Neural cell (in vitro differentiated cells): ENCODE measurements at regions not wholly inside any gene's neighbourhood (a gene's known extent, or its start where the extent isn't known, plus 50 kb on each side); places are given as distances from the start of the nearest gene placed in this dataset.

Experiments used
- H2AFZ ChIP-seq: fragments of 200-600, 300-800 bp; sonication (generic), shearing (Covaris generic); 2 replicates; pipeline ENCODE4 v1.6.0; 2014; ENCODE audit warnings: low read depth, mild to moderate bottlenecking, antibody characterized with exemption, low read length, moderate library complexity
- H3F3A ChIP-seq: fragments of 200-600 bp; shearing (Covaris generic); 2 replicates; pipeline ENCODE4 v1.6.1; 2016; ENCODE audit warnings: mild to moderate bottlenecking, moderate library complexity, mixed read lengths, antibody characterized with exemption, low read length; ENCODE audit not compliant: insufficient read depth, poor library complexity, severe bottlenecking
- H3K27ac ChIP-seq: fragments of 200-600, 300-800 bp; sonication (generic), shearing (Covaris generic); 2 replicates; pipeline ENCODE4 v1.5.1; 2014; ENCODE audit warnings: mild to moderate bottlenecking, low read length, moderate library complexity
- H3K27me3 ChIP-seq: fragments of 300-800, 200-600 bp; sonication (generic), shearing (Covaris generic); 2 replicates; pipeline ENCODE4 v1.6.0; 2014; ENCODE audit warnings: mild to moderate bottlenecking, low read depth, low read length, moderate library complexity; ENCODE audit not compliant: insufficient read depth
- H3K36me3 ChIP-seq: fragments of 300-800, 200-600 bp; sonication (generic), shearing (Covaris generic); 2 replicates; pipeline ENCODE4 v1.5.1; 2014; ENCODE audit warnings: mild to moderate bottlenecking, antibody characterized with exemption, low read length, moderate library complexity; ENCODE audit not compliant: insufficient read depth
- H3K4me2 ChIP-seq: fragments of 300-800, 200-600 bp; sonication (generic), shearing (Covaris generic); 2 replicates; pipeline ENCODE4 v1.6.0; 2014; ENCODE audit warnings: mild to moderate bottlenecking, low read length
- H3K4me3 ChIP-seq: fragments of 300-800, 200-600 bp; sonication (generic), shearing (Covaris generic); 2 replicates; pipeline ENCODE4 v1.5.1; 2014; ENCODE audit warnings: mild to moderate bottlenecking, low read length, moderate library complexity
- H3K79me2 ChIP-seq: fragments of 200-600 bp; shearing (Covaris generic); replicated peaks from 2 replicates; pipeline ENCODE4 v1.6.0; 2014; ENCODE audit warnings: mild to moderate bottlenecking, low read length, moderate library complexity; ENCODE audit not compliant: insufficient read depth
- H3K9ac ChIP-seq: fragments of 300-800, 200-600 bp; sonication (generic), shearing (Covaris generic); 2 replicates; pipeline ENCODE4 v1.6.1; 2016; ENCODE audit warnings: mild to moderate bottlenecking, low read length, mixed read lengths
- H3K9me2 ChIP-seq: fragments of 200-600 bp; shearing (Covaris generic); 2 replicates; pipeline ENCODE4 v1.6.1; 2016; ENCODE audit warnings: mild to moderate bottlenecking, low read length, mixed read lengths; ENCODE audit not compliant: insufficient read depth
- H3K9me3 ChIP-seq: fragments of 200-600, 300-800 bp; sonication (generic), shearing (Covaris generic); 2 replicates; pipeline ENCODE4 v1.6.1; 2016; ENCODE audit warnings: mild to moderate bottlenecking, mixed run types, low read length, moderate library complexity, mixed read lengths
- H4K20me1 ChIP-seq: fragments of 200-600 bp; shearing (Covaris generic); 2 replicates; pipeline ENCODE4 v1.6.1; 2016; ENCODE audit warnings: mild to moderate bottlenecking, mixed run types; ENCODE audit not compliant: insufficient read depth
- EP300 ChIP-seq: fragments of 450-650 bp; conservative IDR thresholded peaks from 2 replicates; pipeline ENCODE4 v1.6.1; 2014; ENCODE audit warnings: antibody characterized with exemption, mild to moderate bottlenecking, moderate library complexity; ENCODE audit not compliant: poor library complexity, severe bottlenecking
- EZH2 ChIP-seq: fragments of 200-600, 300-800 bp; shearing (Covaris generic), sonication (generic); IDR thresholded peaks from 2 replicates; pipeline ENCODE4 v1.6.1; 2014; ENCODE audit warnings: antibody characterized with exemption, low read length, borderline replicate concordance, mild to moderate bottlenecking; ENCODE audit not compliant: insufficient read depth, poor library complexity, severe bottlenecking
- MXI1 ChIP-seq: fragments of 450-650 bp; conservative IDR thresholded peaks from 2 replicates; pipeline ENCODE4 v1.6.1; 2014; ENCODE audit warnings: antibody characterized with exemption, mild to moderate bottlenecking; ENCODE audit not compliant: poor library complexity, severe bottlenecking
- POLR2AphosphoS5 ChIP-seq: IDR thresholded peaks from 2 replicates; pipeline ENCODE4 v1.6.1; 2012
- RAD21 ChIP-seq: fragments of 450-650 bp; conservative IDR thresholded peaks from 2 replicates; pipeline ENCODE4 v1.6.1; 2014; ENCODE audit warnings: antibody characterized with exemption, mild to moderate bottlenecking, moderate library complexity
- SMC3 ChIP-seq: fragments of 450-650 bp; conservative IDR thresholded peaks from 2 replicates; pipeline ENCODE4 v1.6.1; 2014; ENCODE audit warnings: antibody characterized with exemption, mild to moderate bottlenecking, moderate library complexity; ENCODE audit not compliant: poor library complexity
- TAF1 ChIP-seq: IDR thresholded peaks from 2 replicates; pipeline ENCODE4 v1.6.1; 2012; ENCODE audit warnings: low read depth
- TF ChIP-seq, protein P1 (sequence below): fragments of 450-650 bp; IDR thresholded peaks from 2 replicates; pipeline ENCODE4 v1.5.1; 2014; ENCODE audit warnings: antibody characterized with exemption, mild to moderate bottlenecking, moderate library complexity; ENCODE audit not compliant: poor library complexity, severe bottlenecking
- TF ChIP-seq, protein P2 (sequence below): IDR thresholded peaks from 2 replicates; pipeline ENCODE4 v1.6.1; 2012; ENCODE audit warnings: borderline replicate concordance

DNA sequence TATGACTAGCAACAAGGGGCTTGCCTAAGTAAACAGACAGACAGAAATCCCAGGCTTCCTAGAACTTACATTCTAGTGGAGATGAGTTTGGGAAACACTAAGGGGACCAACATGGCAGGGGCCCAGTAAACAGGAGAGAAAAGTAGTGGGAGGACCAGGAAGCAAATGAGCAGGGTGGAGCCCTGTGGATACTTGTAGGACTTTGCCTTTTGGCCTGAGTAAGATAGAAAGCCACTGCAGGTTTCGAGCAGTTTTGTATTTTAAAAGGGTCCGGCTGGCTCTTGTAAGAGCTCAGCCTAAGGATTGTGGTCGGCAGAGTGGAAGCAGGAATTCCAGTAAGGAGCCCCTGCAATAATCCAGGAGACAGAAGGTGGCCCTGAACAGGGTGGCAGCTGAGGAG is 125.5 kb downstream of the MAP3K7 start:
- no peak overlapping the region for H3K9ac ChIP-seq
- no peaks in the 10 kb centered on the region for H4K20me1 ChIP-seq
- no peak overlapping the region for H2AFZ ChIP-seq
- no peak overlapping the region for H3K27ac ChIP-seq
- TF ChIP-seq POLR2AphosphoS5: no peak
- no peak for TF ChIP-seq MXI1
- TF ChIP-seq, protein P1, sequence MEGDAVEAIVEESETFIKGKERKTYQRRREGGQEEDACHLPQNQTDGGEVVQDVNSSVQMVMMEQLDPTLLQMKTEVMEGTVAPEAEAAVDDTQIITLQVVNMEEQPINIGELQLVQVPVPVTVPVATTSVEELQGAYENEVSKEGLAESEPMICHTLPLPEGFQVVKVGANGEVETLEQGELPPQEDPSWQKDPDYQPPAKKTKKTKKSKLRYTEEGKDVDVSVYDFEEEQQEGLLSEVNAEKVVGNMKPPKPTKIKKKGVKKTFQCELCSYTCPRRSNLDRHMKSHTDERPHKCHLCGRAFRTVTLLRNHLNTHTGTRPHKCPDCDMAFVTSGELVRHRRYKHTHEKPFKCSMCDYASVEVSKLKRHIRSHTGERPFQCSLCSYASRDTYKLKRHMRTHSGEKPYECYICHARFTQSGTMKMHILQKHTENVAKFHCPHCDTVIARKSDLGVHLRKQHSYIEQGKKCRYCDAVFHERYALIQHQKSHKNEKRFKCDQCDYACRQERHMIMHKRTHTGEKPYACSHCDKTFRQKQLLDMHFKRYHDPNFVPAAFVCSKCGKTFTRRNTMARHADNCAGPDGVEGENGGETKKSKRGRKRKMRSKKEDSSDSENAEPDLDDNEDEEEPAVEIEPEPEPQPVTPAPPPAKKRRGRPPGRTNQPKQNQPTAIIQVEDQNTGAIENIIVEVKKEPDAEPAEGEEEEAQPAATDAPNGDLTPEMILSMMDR: no peak
- TF ChIP-seq, protein P2, sequence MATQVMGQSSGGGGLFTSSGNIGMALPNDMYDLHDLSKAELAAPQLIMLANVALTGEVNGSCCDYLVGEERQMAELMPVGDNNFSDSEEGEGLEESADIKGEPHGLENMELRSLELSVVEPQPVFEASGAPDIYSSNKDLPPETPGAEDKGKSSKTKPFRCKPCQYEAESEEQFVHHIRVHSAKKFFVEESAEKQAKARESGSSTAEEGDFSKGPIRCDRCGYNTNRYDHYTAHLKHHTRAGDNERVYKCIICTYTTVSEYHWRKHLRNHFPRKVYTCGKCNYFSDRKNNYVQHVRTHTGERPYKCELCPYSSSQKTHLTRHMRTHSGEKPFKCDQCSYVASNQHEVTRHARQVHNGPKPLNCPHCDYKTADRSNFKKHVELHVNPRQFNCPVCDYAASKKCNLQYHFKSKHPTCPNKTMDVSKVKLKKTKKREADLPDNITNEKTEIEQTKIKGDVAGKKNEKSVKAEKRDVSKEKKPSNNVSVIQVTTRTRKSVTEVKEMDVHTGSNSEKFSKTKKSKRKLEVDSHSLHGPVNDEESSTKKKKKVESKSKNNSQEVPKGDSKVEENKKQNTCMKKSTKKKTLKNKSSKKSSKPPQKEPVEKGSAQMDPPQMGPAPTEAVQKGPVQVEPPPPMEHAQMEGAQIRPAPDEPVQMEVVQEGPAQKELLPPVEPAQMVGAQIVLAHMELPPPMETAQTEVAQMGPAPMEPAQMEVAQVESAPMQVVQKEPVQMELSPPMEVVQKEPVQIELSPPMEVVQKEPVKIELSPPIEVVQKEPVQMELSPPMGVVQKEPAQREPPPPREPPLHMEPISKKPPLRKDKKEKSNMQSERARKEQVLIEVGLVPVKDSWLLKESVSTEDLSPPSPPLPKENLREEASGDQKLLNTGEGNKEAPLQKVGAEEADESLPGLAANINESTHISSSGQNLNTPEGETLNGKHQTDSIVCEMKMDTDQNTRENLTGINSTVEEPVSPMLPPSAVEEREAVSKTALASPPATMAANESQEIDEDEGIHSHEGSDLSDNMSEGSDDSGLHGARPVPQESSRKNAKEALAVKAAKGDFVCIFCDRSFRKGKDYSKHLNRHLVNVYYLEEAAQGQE: no peak
- no peak for TF ChIP-seq RAD21
- TF ChIP-seq EP300: no peak
- no peak for TF ChIP-seq EZH2
- no peak for TF ChIP-seq TAF1
- no peak for TF ChIP-seq SMC3
- no peaks in the 10 kb centered on the region for H3K27me3 ChIP-seq
- no peaks in the 10 kb centered on the region for H3K9me3 ChIP-seq
- no peak overlapping the region for H3K4me2 ChIP-seq
- no peaks in the 10 kb centered on the region for H3F3A ChIP-seq
- no peaks in the 10 kb centered on the region for H3K9me2 ChIP-seq
- H3K36me3 ChIP-seq: no peaks in the 10 kb centered on the region
- no peak overlapping the region for H3K4me3 ChIP-seq
- no peaks in the 10 kb centered on the region for H3K79me2 ChIP-seq

DNA sequence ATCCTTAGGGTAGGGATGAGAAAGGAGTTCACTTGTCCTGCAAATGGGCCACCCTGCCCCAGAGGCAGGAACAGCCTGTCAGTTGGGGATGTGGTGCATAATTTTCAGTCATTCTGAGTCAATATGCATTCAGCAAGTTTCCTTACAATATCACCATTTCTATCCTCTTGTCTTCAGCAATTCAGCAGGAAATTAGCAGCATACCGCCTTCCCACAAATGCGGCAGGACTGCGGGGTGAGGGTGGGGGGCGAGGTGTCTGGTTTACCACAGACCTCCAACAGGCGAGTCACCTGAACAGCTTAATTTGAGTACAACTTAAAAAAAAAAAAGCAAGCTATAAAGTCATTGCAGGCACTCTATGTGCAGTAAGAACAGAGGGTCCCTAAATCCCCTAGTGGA is 126.8 kb downstream of the MAP3K7 start:
- Histone ChIP-seq H3K9ac (no peak overlapping the region), H4K20me1 (no peaks in the 10 kb centered on the region), H3K9me2 (no peaks in the 10 kb centered on the region), H3K27me3 (no peaks in the 10 kb centered on the region), H3K36me3 (no peaks in the 10 kb centered on the region), H3F3A (no peaks in the 10 kb centered on the region), H3K27ac (no peak overlapping the region), H3K4me3 (no peak overlapping the region), H2AFZ (no peak overlapping the region), H3K4me2 (no peak overlapping the region), H3K9me3 (no peaks in the 10 kb centered on the region), H3K79me2 (no peaks in the 10 kb centered on the region)
- TF ChIP-seq POLR2AphosphoS5 (no peak), EP300 (no peak), EZH2 (no peak), MXI1 (no peak), TAF1 (no peak), SMC3 (no peak)
- TF ChIP-seq, protein P1: no peak
- TF ChIP-seq, protein P2: no peak
